Hindlimb muscle (tissue), 1 donor: ENCODE measurements at regions not wholly inside any gene's neighbourhood (a gene's known extent, or its start where the extent isn't known, plus 50 kb on each side); places are given as distances from the start of the nearest gene placed in this dataset.
"Not testable (repeated sequence)": the region's sequence is repeated elsewhere in the genome, so short reads cannot be mapped to it uniquely, and the experiment has no call there.

Source experiments
- DNase-seq: peaks from one replicate; pipeline ENCODE4 v3.0.0-alpha.2; 2013

- no peak for DNase-seq
Measured at GRCh38 chr9:95729669-95730368, 145.7 kb upstream of the ERCC6L2 start.

- no peak for DNase-seq
Measured at GRCh38 chr9:95729046-95729445, 146.4 kb upstream of the ERCC6L2 start.

- no peak for DNase-seq
Measured at GRCh38 chr9:95727947-95728520, 147.5 kb upstream of the ERCC6L2 start.

- DNase-seq: peak; percentile 26
Measured at GRCh38 chr9:95726756-95727155, 148.7 kb upstream of the ERCC6L2 start.

- DNase-seq: no peak
Measured at GRCh38 chr9:95725045-95725444, 150.4 kb upstream of the ERCC6L2 start.

GRCh38 chr9:95724253-95724991 lies 151.1 kb upstream of the ERCC6L2 start:
- no peak for DNase-seq

GRCh38 chr9:95722141-95722540 lies 153.3 kb upstream of the ERCC6L2 start:
- DNase-seq: no peak

GRCh38 chr9:95721061-95721531 lies 154.4 kb upstream of the ERCC6L2 start:
- no peak for DNase-seq

GRCh38 chr9:95720496-95720895 lies 155.0 kb upstream of the ERCC6L2 start:
- no peak for DNase-seq

GRCh38 chr9:95719354-95719753 lies 156.1 kb upstream of the ERCC6L2 start:
- DNase-seq: no peak

GRCh38 chr9:95718263-95718662 lies 157.2 kb upstream of the ERCC6L2 start:
- no peak for DNase-seq

- no peak for DNase-seq
Measured at GRCh38 chr9:95715868-95716435, 159.5 kb upstream of the ERCC6L2 start.

- DNase-seq: no peak
Measured at GRCh38 chr9:95710446-95710845, 165.0 kb upstream of the ERCC6L2 start.

GRCh38 chr9:95696701-95697100 lies 178.8 kb upstream of the ERCC6L2 start:
- no peak for DNase-seq

- DNase-seq: no peak
Measured at GRCh38 chr9:95691435-95691834, 174.7 kb upstream of the PTCH1 start.

- DNase-seq: no peak
Measured at GRCh38 chr9:95689669-95690068, 172.9 kb upstream of the PTCH1 start.

GRCh38 chr9:95684516-95684915 lies 167.7 kb upstream of the PTCH1 start:
- no peak for DNase-seq

GRCh38 chr9:95680306-95680705 lies 163.5 kb upstream of the PTCH1 start:
- DNase-seq: not testable (repeated sequence)

GRCh38 chr9:95679874-95680273 lies 163.1 kb upstream of the PTCH1 start:
- no peak for DNase-seq

GRCh38 chr9:95678759-95679158 lies 162.0 kb upstream of the PTCH1 start:
- DNase-seq: no peak

- no peak for DNase-seq
Measured at GRCh38 chr9:95670122-95670521, 153.4 kb upstream of the PTCH1 start.

GRCh38 chr9:95669253-95669652 lies 152.5 kb upstream of the PTCH1 start:
- DNase-seq: no peak

GRCh38 chr9:95667789-95668188 lies 151.0 kb upstream of the PTCH1 start:
- no peak for DNase-seq

- no peak for DNase-seq
Measured at GRCh38 chr9:95666785-95667155, 150.0 kb upstream of the PTCH1 start.
